ENCODE measurements at regions not wholly inside any gene's neighbourhood (a gene's known extent, or its start where the extent isn't known, plus 50 kb on each side); places are given as distances from the start of the nearest gene placed in this dataset.

DNA sequence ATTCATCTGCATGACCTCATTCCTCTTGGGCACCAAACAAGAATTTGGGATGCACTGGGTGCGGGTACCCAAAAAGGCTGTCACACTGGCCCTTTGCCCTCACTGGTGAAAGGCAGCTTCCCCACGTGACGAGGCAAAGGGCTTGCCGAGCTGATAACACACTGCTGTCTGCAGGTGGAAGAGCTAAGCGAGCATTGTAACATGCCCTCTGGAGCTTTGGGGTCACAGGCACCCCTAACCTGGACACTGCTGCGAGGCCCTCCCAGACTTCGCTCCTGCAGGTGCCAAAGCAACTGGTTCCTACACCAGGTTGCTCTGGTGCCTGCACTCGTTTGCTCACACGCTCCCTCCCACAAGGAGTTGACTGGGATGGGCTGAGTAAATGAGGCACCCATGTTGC is 1595.7 kb downstream of the HACE1 start:
- no peak for DNase-seq

DNA sequence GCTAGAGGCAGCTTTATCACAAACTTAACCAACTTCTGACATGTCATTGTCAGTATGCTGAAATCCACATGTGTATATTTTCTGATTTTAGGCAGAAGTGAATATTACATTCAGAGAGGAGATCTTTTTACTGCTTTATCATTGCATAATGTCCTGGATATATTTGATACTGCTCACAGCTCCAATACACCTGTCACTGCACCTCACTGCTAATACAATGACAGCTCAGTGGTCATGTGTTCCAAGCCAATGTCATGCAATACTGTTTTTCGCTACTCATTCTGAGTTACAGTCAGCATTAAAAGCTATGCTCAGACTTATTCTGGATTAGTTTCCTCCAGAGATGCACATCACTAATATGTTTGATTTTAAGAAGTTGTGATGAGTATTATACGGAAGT is 1604.6 kb downstream of the HACE1 start:
- DNase-seq, result no peak

DNA sequence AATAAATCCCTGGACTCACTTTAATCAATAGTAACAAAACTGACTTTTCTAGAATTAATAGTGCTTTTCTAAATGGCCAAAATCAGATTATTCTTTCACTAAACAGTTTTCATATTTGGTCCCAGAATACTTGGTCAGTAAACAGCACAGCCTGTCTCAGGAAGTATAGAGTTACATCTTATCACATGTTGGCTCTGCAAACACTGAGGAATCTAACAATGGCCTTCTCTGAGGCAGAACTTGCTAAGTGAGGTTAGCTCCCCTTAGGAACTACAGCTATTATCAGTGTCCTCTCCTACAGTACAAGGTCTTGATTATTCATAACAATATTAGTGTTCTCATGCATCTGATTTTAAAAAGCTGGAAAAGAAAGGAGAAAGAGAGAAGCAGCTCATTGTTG is 1622.8 kb downstream of the HACE1 start:
- DNase-seq, result no peak

DNA sequence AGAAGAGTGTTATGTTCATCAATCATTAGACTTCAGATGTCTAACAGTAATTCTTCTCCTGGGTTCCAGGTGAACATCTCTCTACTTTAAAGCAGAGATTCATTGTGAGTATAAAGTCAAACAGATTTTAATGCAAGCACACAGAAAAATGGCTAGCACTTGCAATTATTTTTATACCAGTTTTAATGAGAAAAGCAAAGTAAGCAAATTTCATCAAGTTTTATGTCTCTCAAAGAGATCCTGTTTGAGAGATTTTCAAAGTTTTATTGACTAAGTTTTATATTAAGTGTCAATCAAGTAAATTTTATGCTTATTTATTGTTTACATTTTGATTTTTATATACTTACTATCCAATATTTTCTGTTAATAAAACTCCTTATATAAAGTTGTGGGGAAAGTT is 1628.5 kb downstream of the HACE1 start:
- DNase-seq, result no peak

DNA sequence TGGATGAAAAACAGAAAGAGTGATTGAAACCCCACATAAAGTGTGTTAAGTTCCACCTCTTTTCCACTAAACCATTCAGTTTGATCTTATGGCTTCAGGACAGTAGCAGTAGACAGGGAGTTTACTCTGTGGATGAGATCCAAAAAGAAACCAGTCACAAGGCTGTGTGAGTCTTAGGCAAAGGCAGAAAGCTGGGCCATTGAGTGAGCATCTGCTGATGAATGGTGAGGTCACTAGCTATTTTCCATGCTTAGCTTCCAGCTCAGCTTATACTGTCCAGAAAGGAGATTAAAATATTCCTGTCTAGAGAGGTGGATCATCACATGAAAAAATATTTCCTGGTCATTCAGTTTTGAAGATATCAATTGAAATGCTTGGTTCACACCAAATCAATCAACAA is 1643.9 kb downstream of the HACE1 start:
- DNase-seq, result no peak

DNA sequence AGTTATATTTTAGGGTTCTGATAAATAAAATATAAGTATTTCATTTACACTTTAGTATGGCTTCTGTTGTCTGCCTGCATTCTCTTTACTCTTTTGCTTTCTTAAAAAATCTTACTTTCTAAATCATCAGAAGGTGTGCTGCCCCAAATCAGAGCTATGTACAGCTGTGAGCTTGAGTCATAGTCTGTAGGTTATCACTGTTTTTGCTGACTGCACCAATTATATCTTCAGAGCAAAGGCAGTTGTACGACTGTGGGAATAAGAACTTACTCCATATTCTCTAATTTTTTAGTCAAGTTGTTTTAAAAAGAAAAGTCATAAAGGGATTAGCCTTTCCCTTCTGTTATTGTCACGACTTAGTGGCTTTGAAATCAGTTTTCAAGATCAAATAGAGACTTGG is 1649.0 kb downstream of the HACE1 start:
- no peak for DNase-seq

DNA sequence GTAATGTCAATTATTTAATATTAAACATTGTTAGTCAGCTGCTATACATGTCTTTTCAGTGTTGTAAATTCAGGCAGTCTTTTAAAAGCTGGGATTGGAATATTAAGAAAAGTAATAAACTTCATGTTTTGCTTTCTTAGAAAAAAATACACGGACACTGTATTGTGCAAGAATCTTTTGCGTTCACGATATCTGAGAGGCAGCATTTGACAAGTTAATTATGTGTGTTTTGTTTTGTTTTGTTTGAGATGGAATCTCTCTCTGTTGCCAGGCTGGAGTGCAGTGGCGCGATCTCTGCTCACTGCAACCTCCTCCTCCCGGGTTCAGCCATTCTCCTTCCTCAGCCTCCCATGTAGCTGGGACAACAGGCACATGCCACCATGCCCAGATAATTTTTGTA is 1661.3 kb downstream of the HACE1 start:
- no peak for DNase-seq

DNA sequence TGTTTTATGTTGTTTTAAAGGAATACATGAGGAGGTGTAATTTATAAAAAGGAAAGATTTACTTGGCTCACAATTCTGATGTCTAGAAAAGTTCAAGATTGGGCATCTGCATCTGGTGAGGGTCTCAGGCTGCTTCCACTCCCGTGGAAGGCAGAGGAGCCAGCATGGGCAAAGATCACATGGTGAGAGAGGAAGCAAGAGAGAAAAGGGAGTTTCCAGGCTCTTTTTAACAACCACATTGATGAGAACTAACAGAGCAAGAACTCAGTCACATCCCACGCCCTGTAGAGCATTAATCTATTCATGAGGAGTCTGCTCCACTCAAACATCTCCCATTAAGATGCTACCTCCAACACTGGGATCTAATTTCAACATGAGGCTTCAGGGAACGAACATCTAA is 1666.3 kb downstream of the HACE1 start:
- DNase-seq, result no peak

DNA sequence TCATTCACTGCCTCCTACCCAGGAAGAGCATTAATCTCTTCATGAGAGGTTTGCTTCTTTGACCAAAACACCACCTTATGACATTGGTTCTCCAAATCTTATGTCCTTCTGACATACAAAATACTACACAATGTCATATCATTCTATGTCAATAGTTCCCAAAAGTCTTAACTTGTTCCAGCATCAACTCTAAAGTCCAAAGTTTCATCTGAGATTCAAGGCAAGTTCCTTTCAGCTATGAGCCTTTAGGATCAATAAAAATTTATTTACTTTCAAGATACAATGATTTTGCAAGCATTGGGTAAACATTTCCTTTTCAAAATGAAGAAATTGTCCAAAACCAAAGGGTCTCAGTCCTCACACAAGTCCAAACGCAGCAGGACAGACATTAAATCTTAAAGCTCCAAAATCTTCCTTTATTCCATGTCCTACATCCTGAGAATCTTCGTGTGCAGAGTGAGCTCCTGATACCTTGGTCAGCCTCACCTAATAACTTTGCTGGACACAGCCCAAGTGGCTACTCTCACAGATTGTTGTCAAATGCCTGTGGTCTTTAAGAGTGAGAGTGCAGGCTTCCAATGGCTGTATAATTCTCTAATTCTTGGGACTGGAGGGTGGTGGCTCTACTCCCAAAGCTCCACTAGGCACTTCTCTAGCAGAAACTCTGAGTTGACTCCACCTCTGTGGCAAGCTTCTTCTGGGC is 1668.2 kb downstream of the HACE1 start:
- DNase-seq, result no peak

DNA sequence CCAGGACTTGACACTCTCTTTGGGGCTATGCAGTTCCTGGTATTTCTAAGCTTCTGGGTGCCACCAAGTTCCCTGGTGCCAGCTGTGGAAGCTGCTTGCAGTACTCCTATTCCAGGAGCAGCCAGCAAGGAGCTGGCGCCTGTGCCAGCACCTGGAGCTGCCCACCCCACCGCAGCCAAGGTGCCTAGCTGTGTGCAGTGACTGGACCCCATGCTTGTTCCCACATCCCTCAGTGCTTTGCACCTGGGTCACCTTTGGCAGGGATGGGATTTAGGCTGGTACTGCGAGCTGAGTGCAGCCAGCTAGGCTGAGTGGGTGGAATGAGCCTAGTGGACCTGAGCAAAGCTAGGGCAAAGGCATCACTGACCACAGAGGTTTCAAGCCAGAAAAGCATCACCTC is 1674.9 kb downstream of the HACE1 start:
- no peak for DNase-seq

DNA sequence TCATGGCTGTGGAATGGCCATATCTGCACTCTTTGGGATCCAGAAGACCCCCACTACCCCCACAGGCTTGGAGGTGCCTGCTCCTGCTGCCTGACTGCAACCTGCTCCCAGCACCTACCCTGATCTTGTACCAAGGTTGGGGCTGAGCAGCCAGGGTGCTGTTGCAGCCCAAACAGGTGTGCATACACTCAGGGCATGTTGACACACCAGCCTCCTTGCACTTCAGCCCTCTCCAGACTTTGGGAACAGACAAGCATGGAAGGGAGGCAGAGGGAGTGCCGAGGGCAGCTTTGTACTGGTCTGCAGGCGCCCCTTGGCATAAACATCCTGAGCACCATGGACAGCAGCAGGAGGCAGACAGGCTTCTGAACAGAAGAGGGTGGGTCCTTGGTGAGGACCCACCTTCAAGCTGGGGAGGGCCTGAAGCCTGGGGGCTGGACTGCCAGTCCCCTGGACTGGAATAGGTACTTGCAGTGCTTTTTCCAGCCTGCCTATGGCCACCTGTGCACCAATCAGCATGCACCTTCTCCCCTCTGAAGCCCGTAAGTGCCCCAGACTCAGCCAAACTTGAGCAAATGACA is 1675.8 kb downstream of the HACE1 start:
- peak; percentile 29 for DNase-seq

DNA sequence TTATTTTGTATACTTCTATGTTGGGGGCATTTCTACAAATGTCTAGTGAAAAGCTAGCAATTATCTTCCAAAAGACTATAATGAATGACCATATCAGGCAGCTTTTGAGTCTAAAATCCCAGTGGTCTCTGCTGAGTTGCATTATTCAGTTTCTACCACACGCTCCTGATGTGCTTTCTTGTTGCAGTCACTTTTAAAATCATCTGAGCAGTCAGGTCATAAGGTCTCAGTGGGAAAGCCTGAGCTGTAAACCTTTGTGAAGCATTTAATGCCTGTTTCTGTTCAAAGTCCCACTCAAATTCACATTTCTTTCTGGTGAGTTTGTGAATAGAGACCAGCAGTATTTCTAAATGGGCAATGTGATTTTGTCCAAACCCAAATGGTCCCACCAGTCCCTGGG is 1681.5 kb downstream of the HACE1 start:
- DNase-seq, result no peak

DNA sequence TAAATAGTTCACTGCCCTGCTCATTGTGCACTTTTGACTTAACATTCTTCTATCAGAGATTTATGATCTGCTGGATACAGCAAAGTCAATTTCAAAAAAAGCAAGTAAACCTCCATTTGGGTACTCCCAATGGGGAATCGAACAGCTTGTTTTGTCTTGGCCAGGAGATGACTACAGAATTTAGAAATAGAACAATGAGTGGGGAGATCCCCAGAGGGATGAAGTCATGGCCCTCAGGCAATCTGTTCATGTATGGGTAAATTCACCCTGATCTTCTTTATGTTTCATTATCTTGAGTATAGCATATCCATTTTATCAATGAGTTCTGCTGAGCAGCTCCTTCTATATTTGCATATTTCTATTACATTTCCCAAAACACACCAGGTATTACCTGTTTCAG is 1681.9 kb downstream of the HACE1 start:
- DNase-seq, result no peak

DNA sequence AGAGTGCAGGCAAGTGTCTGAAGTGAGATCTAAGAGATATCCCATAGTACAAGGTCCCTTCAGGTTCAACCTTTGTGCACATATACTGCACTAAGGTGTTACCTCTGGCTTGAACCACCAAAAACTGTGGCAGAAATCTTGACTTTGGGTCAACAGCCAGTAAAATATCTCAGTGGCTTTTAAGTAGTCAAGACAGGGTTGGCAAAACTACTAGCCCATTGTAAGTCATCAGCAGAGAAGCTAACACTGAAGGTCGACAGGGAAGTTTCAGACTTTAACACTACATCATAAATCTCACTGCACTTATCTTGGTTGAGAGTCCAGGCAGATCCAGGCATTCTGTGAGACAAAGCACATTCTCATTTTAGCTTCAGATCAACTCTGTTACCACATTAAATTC is 1684.7 kb downstream of the HACE1 start:
- DNase-seq, result no peak

DNA sequence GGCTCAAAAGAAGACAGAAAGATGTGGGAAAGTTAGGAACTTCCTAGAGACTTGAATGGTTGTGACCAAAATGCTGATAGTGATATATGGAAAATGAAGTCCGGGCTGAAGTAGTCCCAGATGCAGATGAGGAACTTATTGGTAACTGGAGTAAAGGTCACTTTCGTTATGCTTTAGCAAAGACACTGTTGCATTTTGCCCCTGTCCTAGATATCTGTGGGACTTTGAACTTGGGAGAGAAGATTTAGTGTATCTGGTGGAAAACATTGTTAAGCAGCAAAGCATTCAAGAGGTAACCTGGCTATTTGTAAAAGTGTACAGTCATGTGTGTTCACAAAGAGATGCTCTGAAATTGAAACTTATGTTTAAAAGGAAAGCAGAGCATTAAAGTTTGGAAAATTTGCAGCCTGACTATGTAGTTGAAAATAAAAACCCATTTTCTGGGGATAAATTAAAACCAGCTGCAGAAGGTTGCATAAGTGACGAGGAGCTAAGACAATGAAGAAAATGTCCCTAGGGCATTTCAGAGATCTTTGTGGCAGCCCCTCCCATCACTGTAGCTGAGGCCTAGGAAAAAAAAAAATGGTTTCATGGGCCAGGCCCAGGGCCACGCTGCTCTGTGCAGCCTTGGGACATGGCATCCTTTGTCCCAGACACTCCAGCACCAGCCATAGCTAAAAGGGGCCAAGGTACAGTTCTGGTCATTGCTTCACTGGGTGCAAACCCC is 1692.2 kb downstream of the HACE1 start:
- no peak for DNase-seq

DNA sequence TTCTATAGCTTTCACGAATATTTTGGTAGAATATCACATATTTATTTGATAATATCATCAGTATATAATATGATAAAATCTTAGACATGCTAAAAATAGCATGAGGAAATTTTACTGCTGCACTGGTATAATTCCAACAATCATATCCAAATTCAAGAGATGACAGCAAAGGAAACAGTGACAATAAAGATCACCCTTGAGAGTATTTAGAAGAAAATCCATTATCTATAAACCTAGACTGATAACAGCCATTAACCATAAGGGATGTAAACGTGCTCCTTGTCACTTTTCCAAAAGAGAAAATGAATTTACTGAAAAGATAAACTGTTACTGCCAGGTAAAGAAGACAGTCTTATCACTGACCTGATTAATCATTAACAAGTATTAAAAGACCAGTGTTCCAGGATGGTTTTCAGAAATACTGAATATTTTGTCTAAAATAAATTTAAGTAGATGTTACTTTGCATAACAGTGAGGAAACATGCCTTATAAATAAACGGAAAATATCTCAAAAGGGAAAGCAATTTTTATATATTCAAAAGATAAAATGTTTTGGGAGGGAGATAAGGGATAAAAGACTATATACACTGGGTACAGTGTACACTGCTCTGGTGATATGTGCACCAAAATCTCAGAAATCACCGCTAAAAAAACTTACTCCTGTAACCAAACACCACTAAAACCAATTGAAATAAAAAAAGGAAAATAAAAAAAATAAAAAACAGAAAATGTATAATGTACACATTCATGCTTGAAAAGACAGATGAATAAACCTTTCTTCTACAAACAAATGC is 1704.7 kb downstream of the HACE1 start:
- no peak for DNase-seq

DNA sequence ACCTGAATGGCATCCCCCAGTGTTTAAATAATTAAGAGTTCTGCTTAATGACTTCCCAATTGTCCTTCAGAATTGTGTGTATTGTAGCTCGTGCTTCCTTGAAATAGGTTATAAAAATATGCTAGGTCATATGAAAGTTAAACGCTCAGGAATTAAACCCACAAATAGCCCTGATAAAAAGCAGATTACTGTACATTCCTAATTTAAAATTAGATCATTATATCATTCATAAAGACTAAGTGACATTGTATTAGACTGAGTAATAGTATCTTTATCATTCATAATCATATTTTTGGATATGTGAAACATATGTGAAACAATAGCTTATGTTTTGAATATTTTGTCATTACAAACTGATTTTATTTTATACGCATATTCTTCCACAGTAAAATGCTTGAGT is 1706.7 kb downstream of the HACE1 start:
- no peak for DNase-seq

DNA sequence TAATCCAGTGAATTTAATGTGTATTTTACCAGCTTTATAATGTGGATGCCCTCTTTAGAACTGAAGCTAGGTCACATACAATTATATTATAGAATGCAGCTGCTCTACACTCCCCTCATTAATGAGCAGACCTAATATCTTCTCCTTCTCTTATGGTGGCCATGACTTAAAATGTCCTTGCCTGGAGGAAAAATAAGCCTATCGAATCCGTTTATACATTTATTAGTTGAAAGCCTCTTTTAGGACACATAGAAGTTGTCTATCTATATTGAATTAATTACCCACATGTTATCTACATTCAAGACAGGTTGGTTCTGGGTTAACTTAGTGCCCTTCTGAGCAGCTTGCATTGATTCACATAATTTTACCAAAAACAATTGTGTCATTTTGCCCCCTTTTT is 1716.8 kb downstream of the HACE1 start:
- no peak for DNase-seq

DNA sequence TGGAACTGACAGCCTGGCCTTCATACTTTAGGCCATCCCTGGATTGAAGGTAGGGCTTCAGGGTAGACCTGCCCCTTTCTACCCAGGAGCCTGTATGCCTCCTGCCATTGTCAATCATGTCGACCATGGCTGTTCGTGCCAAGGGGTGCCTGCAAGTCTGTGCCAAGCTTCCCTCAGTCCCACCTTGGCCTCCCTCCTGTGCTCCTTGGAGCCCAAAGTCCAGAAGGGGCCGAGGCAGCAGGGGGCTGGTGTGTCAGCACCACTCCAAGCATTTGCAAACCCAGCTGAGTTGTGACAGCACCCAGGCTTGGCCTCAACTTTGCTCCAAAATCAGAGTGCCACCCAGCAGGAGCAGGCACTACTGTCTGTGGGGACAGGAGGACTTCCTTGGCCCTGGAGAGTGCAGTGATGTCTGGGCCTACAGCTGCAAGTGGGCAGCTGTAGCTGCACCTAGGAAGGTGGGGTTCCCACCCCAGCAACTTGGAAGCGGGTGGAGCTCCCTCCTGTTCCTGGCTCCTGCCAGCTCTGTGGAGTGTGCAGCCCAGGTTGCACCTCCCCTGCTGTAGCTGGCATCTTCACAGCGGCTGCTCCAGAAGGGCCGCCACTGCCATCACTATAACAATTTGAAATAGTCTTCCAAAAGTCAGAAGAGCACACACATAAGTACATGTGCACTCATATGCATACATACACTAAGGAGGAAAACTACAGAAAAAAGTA is 1719.3 kb downstream of the HACE1 start:
- DNase-seq, result no peak

DNA sequence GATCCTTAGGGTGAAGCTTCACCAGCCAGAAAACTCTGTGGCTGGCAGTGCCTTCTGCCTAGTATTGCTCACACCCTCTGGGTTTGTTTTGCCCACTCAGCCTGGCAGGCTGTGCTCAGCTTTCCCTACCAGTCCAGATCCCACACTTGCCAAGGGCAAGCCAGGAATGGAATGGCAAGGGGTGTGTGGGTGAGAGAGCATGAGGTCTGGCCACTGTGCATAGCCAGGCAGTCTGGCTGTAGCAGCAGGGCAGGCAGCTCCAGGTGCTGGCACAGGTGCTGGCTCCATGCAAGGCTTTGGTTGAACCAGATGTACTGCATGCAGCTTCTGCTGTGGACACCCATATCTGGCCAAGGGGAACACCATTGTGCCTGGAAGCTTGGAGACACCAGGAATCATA is 1720.3 kb downstream of the HACE1 start:
- no peak for DNase-seq

DNA sequence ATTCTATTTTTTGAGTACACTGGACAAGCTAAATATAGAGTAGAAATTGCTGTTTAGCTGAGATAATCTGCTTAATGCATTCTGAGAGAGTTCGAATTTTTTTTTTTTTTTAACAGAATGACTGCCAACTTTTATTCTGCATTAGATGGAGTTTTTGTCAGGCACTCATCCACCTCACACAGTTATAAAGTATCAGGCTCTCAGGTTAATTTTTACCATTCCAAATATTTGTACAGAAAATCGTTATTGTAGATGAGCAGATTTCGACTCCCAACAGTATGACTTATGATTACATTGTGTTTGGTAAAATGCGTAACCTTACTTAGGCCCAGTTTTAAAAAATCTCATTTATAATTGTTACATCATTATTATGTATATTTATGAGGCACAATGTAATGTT is 1731.0 kb downstream of the GRIK2 start:
- no peak for DNase-seq

DNA sequence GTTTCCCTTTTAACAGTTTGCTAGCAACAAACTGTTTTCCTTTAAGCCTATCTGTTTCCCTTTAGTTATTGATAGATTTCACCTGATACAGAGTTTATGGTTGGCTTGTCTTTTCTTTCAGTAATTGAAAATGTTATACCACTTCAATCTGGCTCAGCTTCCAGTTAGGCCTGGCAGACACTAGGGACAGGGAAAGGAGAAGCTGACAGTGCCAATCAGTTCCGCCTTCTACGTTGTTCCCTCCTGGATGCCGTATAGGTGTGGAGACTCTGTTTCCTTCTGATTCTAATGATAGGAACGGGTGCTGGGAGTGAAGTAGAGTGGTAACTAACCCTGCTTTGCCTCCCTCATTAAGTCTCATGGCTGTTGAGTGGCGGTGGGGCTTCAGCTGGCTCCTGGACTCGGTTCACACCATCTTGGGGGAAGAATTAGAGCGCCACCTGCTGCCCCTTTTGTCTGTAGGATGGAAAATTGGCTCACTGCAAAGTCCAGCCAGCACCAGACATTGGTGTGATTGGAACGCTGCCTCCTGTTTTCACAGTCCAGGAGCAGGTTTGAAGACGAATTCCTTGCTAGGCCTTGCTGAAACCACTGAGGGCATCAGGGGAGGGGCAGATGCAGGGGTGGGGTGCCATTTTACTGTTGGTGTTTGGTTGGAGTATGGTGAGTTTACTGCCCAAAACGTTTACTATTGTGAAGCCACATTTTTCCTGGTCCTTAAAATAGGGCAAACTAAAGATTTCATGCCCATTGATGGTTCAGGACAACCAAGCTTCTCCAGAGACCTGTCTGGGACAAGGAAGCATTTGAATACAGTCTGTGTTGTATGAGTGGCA is 1729.5 kb downstream of the GRIK2 start:
- DNase-seq, result peak; percentile 8
